ENCODE measurements at regions not wholly inside any gene's neighbourhood (a gene's known extent, or its start where the extent isn't known, plus 50 kb on each side); places are given as distances from the start of the nearest gene placed in this dataset.

- Histone ChIP-seq H2AFZ (ENCODE audit: low read depth, low read length) (no peak overlapping the region), H3K27ac (ENCODE audit: low read length) (no peak overlapping the region), H3K36me3 (ENCODE audit: insufficient read depth, low read length) (no peaks in the 10 kb centered on the region)
Observed at GRCh38 chr9:119114681-119115080, 254.6 kb downstream of the BRINP1 start.

More at GRCh38 chr9:119114681-119115080, 254.6 kb downstream of the BRINP1 start:
- Histone ChIP-seq H3K9me3 (ENCODE audit: low read length) (no peaks in the 10 kb centered on the region), H3K4me3 (ENCODE audit: low read length) (no peak overlapping the region), H3K27me3 (ENCODE audit: insufficient read depth, low read depth, low read length) (no peaks in the 10 kb centered on the region), H3F3A (ENCODE audit: insufficient read depth, low read length, poor library complexity, severe bottlenecking) (no peaks in the 10 kb centered on the region), H4K20me1 (ENCODE audit: insufficient read depth) (no peaks in the 10 kb centered on the region), H3K4me2 (ENCODE audit: low read length) (no peak overlapping the region), H3K79me2 (replicated peaks; ENCODE audit: insufficient read depth, low read length) (no peaks in the 10 kb centered on the region), H3K9ac (ENCODE audit: low read length) (no peak overlapping the region), H3K9me2 (ENCODE audit: insufficient read depth, low read length) (no peaks in the 10 kb centered on the region)
- TF ChIP-seq EP300 (conservative IDR thresholded peaks at IDR 0.05; ENCODE audit: poor library complexity, severe bottlenecking) (no peak), REST (IDR thresholded peaks at IDR 0.05; ENCODE audit: borderline replicate concordance) (no peak), RAD21 (conservative IDR thresholded peaks at IDR 0.05) (no peak), EZH2 (IDR thresholded peaks at IDR 0.05; ENCODE audit: borderline replicate concordance, insufficient read depth, low read length, poor library complexity, severe bottlenecking) (no peak), MXI1 (conservative IDR thresholded peaks at IDR 0.05; ENCODE audit: poor library complexity, severe bottlenecking) (no peak), CTCF (IDR thresholded peaks at IDR 0.05; ENCODE audit: poor library complexity, severe bottlenecking) (no peak), SMC3 (conservative IDR thresholded peaks at IDR 0.05; ENCODE audit: poor library complexity) (no peak), TAF1 (IDR thresholded peaks at IDR 0.05; ENCODE audit: low read depth) (no peak), POLR2AphosphoS5 (IDR thresholded peaks at IDR 0.05) (no peak)

Data from neural cell (in vitro differentiated cells).